Embryonic facial prominence (tissue), 1 donor: ENCODE measurements at regions not wholly inside any gene's neighbourhood (a gene's known extent, or its start where the extent isn't known, plus 50 kb on each side); places are given as distances from the start of the nearest gene placed in this dataset.
"Not testable (repeated sequence)": the region's sequence is repeated elsewhere in the genome, so short reads cannot be mapped to it uniquely, and the experiment has no call there.

Source experiments
- DNase-seq: peaks from one replicate; pipeline ENCODE4 v3.0.0-alpha.2; 2016; ENCODE audit errors: extremely low spot score

DNA sequence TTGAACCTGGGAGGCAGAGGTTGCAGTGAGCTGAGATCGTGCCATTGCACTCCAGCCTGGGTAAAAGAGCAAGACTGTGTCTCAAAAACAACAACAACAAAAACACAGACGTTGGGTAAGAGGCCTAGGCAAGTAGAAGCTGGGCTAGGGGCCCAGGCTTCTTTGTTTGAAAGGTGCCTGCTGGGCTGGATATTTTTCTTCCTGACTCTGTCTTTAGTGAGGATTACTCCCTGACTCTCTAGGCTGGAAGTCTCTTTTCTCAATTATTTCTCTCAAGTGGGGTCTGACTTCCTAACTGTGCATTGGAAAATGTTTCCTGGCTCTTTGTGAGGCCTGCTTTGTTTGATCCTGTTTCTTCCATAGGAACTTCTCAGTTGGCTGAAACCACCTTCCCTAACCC lies 76.5 kb upstream of the DTNBP1 start:
- no peak for DNase-seq

DNA sequence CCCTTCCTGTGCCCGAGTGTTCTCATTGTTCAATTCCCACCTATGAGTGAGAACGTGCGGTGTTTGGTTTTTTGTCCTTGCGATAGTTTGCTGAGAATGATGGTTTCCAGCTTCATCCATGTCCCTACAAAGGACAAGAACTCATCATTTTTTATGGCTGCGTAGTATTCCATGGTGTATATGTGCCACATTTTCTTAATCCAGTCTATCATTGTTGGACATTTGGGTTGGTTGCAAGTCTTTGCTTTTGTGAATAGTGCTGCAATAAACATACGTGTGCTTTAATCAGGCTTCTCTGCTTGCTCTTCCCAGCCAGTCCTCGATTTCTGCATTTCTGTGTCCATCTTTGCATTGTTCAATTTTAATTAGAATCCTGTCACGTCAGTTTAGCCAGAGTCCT lies 75.4 kb upstream of the DTNBP1 start:
- DNase-seq = not testable (repeated sequence)

DNA sequence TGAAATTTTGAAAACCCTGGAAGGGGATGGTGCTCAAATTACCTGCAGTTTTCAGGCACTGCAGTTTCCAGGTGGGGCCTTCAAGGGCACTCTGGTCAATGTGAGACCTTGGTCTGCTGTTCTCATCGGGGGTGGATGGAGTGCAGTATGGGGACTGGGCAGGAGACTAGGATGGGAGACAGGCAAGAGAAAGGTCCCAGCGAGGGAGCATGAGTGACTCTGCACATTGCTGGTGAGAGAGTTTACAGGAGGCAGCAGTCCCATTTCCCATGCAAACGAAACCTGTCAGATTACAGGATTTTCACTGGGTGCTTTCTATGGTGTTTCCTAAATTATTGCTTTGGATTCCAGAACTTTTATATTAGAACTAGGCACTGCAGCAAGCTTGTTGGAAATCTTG lies 73.5 kb upstream of the DTNBP1 start:
- no peak for DNase-seq

GRCh38 chr6:15735567-15736265 lies 72.9 kb upstream of the DTNBP1 start:
- DNase-seq = no peak

DNA sequence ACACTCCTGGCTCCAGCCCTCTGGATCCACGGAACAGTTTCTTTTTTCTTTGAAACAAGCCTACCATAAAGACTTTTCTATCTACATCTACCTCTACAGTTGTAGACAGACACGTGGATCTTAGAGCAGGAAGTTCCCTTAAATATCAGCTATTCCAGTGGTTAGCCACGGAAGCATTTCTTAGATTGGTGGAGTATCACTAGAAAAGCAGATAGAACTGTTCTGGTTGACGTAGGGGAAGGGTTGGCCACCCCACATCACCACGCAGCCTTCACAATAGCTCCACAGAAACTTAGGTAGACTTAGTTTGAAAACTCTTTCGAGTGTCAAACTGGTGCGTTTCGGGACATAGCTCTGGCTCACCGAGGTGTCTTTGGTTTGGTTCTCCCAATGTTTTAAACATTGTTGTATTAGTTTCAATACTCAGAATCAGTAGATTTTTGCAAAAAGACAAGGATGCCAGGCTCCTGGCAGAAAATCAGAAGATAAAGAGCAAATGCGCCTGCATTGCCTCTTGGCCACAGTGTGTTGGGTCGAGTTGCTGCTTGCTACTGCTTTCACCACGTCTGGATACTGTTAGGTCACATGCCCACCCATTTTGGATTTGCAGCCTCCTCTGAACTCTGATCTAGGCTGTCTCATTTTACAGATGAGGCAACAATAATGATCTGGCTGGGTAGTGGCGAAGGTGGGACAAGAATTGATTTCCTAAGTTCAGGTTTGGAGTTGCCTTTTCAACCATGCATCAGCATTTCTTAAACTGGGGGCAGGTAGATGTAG lies 71.5 kb upstream of the DTNBP1 start:
- DNase-seq = no peak

GRCh38 chr6:15730922-15731321 lies 68.1 kb upstream of the DTNBP1 start:
- DNase-seq = no peak

- no peak for DNase-seq
Observed at GRCh38 chr6:15730442-15730841, 67.6 kb upstream of the DTNBP1 start.

DNA sequence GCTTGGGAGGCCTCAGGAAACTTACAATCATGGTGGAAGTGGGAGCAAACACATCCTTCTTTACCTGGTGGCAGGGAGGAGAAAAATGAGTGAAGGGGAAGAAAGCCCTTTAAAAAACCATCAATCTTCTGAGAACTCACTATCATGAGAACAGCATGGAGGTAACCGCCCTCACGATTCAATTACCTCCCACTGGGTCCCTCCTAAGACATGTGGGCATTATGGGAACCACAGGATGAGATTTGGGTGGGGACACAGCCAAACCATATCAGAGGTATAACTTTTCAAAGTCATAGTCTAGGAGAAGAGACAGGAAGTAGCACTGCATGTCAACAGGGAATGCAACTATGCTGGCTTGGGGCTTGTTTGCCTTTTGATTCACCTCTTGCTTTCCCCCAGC lies 59.9 kb upstream of the DTNBP1 start:
- no peak for DNase-seq

GRCh38 chr6:15716889-15717288 lies 54.1 kb upstream of the DTNBP1 start:
- DNase-seq = no peak

GRCh38 chr6:15715851-15716250 lies 53.0 kb upstream of the DTNBP1 start:
- no peak for DNase-seq

DNA sequence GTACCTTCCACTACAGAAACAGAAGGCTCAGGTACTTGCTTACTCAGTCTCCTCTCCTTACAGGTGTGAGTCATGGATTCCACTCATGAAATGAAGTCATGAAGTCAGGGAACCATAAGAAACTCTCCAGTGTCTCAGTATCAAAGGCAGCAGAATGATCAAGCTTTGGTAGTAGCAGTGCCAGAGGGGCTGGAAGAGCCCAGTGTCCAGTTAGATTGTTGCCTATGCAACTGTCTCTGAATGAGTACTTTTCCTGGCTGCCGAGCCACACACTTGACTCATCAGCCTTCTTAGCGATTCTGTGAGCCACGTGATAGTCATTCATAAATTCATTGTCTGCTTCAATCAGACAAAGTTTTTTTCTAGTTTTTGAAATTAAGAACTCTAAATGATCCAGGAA lies 52.2 kb upstream of the DTNBP1 start:
- no peak for DNase-seq

DNA sequence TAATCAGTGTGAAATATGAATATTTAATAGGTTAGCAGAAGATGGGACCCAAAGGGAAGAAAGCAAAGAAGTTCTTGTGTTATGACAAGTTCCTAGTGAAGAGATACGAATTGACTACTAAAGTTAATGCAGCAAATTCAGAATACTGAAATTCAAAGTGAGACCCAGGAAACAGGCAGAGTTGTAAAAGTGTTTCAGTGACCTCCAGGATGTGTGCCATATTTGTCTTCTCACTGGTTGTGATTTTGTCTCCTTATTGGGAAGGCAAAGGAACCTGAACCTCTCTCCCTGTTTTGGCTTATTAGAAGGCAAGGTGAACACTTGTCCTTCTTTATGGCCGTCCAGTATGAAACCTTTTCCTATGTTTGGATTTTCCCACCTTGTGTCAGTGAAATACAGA lies 51.8 kb upstream of the DTNBP1 start:
- DNase-seq = no peak

- DNase-seq = no peak
Observed at GRCh38 chr6:15713325-15713724, 50.5 kb upstream of the DTNBP1 start.

DNA sequence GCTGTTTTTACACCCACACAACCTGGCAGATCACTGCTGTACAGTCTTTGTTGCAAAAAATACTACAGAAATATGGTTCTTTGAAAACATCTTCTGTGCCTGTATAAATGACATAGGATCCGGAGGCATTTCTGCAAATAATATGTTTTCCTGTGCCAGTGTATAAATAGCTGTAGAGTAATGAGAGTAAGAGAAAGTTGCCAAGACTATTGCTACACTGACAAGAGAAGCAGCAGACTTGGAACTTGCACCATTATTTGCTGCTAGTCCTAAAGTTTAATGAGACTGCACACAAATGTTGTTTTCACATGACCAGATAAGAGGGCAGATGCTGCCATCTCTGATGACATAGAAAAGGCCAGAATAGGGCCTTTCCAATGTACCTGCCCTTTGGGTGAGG lies 50.0 kb upstream of the DTNBP1 start:
- DNase-seq = no peak
